Endodermal cell (in vitro differentiated cells): ENCODE measurements at regions not wholly inside any gene's neighbourhood (a gene's known extent, or its start where the extent isn't known, plus 50 kb on each side); places are given as distances from the start of the nearest gene placed in this dataset.
"Not testable (repeated sequence)": the region's sequence is repeated elsewhere in the genome, so short reads cannot be mapped to it uniquely, and the experiment has no call there.

ENCODE experiments used
- DNase-seq: peaks from one replicate; pipeline ENCODE4 v3.0.0-alpha.2; 2017
- H3K27ac ChIP-seq: 2 replicates; pipeline ENCODE4 v1.5.1; 2013; ENCODE audit warnings: mild to moderate bottlenecking, low read depth, low read length, moderate library complexity
- H3K27me3 ChIP-seq: 2 replicates; pipeline ENCODE4 v1.6.1; 2013; ENCODE audit warnings: mild to moderate bottlenecking, low read length, moderate library complexity; ENCODE audit not compliant: insufficient read depth, control insufficient read depth, poor library complexity, severe bottlenecking
- H3K36me3 ChIP-seq: 2 replicates; pipeline ENCODE4 v1.7.0; 2013; ENCODE audit warnings: mild to moderate bottlenecking, low read length, moderate library complexity; ENCODE audit not compliant: control insufficient read depth, insufficient read depth
- H3K4me1 ChIP-seq: one replicate; pipeline ENCODE4 v1.7.0; 2013; ENCODE audit warnings: low read length; ENCODE audit not compliant: control insufficient read depth, insufficient read depth
- H3K4me3 ChIP-seq: 2 replicates; pipeline ENCODE4 v1.5.1; 2013; ENCODE audit warnings: mild to moderate bottlenecking, low read length, moderate library complexity
- H3K9ac ChIP-seq: 2 replicates; pipeline ENCODE4 v1.6.1; 2013; ENCODE audit warnings: mild to moderate bottlenecking, low read length, moderate library complexity; ENCODE audit not compliant: poor library complexity, severe bottlenecking; ENCODE audit errors: extremely low read depth
- H3K9me3 ChIP-seq: 2 replicates; pipeline ENCODE4 v1.6.1; 2013; ENCODE audit warnings: mild to moderate bottlenecking, low read length, moderate library complexity; ENCODE audit not compliant: control insufficient read depth
- H3K27ac Mint-ChIP-seq: 2 replicates; pipeline ENCODE4 v1.8.0; 2020; ENCODE audit warnings: mixed read lengths
- H3K27me3 Mint-ChIP-seq: 2 replicates; pipeline ENCODE4 v1.8.0; 2021; ENCODE audit warnings: mild to moderate bottlenecking, mixed read lengths; ENCODE audit not compliant: insufficient read depth
- H3K36me3 Mint-ChIP-seq: 2 replicates; pipeline ENCODE4 v1.8.0; 2020; ENCODE audit warnings: low read depth, mixed read lengths
- H3K4me1 Mint-ChIP-seq: 2 replicates; pipeline ENCODE4 v1.8.0; 2020; ENCODE audit warnings: mixed read lengths
- H3K4me3 Mint-ChIP-seq: 2 replicates; pipeline ENCODE4 v1.8.0; 2020; ENCODE audit warnings: mild to moderate bottlenecking, moderate library complexity, mixed read lengths
- H3K9me3 Mint-ChIP-seq: 2 replicates; pipeline ENCODE4 v1.8.0; 2020; ENCODE audit warnings: mild to moderate bottlenecking, mixed read lengths
- CTCF ChIP-seq: fragments of 200-600 bp; sonication (generic); conservative IDR thresholded peaks from 2 replicates; pipeline ENCODE4 v1.5.0; 2021; ENCODE audit warnings: antibody characterized with exemption, mild to moderate bottlenecking
- WGBS, 2 experiments: methylation state at CpG; one replicate each; pipeline versions ENCODE4 v1.1.5 to v1.1.7; 2013; ENCODE audit warnings: missing lambda C conversion rate in 2 of 2, mixed read lengths in 1 of 2; ENCODE audit not compliant: insufficient coverage in 1 of 2, insufficient read length in 1 of 2; 5-methylcytosine and 5-hydroxymethylcytosine counted together

DNA sequence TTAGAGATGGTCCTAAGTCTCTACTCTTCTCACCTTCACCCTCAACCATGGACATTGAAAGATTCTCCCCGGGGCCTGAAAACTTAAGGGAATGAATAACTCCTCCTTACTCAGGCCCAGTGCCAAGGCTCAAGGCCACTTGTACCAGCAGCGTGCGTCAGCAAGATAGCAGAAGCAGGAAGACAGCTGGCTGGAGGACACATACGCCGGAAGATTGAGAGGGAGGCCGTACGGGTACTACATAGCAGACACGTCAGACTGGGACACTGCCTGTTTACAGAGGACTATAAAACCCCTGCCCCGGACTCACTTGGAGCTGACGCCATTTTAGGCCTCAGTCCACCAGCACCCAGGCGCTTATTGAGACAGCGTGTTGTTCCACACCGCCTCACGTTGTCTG, 75.8 kb upstream of the MED13 start:
- Histone ChIP-seq H3K9me3 (peaks cover 4% of the 10 kb centered on the region), H3K27ac (no peak overlapping the region), H3K4me1 (no peaks in the 10 kb centered on the region), H3K4me3 (no peak overlapping the region), H3K9ac (no peak overlapping the region), H3K36me3 (no peaks in the 10 kb centered on the region), H3K27me3 (no peaks in the 10 kb centered on the region)
- Mint-ChIP-seq H3K27ac (no peak overlapping the region), H3K4me3 (no peak overlapping the region), H3K4me1 (peaks cover 9% of the 10 kb centered on the region), H3K36me3 (no peaks in the 10 kb centered on the region), H3K9me3 (peaks cover 7% of the 10 kb centered on the region), H3K27me3 (peaks cover 8% of the 10 kb centered on the region)
- TF ChIP-seq CTCF = no peak
- DNase-seq = no peak
- WGBS, 2 experiments = 91 to 95% methylated on average over 13 to 14 of the region's 14 CpGs

DNA sequence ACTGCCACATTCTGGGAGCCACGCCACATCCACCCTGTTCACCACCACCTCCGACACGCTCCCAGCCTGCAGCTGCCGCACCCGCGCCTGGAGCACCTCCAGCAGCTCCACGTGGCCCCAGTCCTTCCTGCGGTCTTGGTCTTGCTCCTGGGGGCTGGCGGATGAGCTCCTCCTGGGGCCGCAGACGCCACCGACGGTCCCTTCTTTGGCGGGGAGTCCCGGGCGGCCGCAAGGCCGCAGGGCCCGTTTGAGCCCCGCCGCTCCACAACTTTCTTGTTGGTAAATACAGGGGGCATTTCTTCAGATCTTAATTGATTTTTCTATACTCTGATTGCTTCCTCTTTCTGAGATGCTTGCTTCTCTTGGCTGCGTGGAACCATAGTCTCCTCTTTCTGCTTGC, 75.3 kb upstream of the MED13 start:
- TF ChIP-seq CTCF = no peak
- WGBS, 2 experiments = 93 to 98% methylated on average over 11 to 22 of the region's 22 CpGs
- Histone ChIP-seq H3K9ac (no peak overlapping the region), H3K27ac (no peak overlapping the region), H3K27me3 (no peaks in the 10 kb centered on the region), H3K4me3 (no peak overlapping the region), H3K9me3 (peaks cover 4% of the 10 kb centered on the region), H3K4me1 (no peaks in the 10 kb centered on the region), H3K36me3 (no peaks in the 10 kb centered on the region)
- Mint-ChIP-seq H3K27me3 (peaks cover 8% of the 10 kb centered on the region), H3K36me3 (no peaks in the 10 kb centered on the region), H3K9me3 (peaks cover 7% of the 10 kb centered on the region), H3K4me1 (peaks cover 5% of the 10 kb centered on the region), H3K27ac (no peak overlapping the region), H3K4me3 (no peak overlapping the region)
- DNase-seq = no peak

DNA sequence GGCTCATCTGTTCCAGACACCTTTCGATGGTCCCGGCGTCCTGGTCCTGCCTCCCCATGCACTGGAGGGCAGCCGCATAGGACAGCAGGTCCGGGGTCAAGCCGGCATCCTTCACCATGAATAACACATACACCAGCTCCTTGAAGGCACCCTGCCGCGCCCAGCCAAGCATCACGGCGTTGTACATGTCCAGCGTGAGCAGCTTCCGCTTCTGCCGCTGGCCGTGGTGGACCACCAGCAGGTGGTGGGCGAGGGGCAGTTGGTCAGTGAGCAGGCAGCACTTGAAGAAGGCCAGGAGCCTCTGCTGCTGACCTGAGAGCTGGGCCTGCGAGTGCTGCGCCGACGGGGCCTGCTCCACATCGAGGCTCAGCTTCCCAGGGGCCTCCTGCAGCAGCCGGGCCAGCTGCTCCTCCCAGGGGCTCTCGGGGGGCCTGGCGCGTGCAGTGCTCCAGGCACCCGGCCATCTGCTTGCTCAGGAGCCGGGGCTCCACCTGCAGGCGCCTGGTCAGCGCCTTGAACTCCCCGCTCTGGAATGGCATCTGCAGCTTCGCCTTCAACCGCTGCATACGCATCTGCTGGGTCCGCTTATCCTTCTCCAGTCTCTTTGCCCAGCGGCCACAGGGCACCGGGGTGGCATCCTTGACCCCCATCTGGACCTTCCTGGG, 74.7 kb upstream of the MED13 start:
- not testable (repeated sequence) for H3K36me3 ChIP-seq, H3K9me3 Mint-ChIP-seq, H3K36me3 Mint-ChIP-seq, H3K27ac Mint-ChIP-seq, H3K27me3 ChIP-seq, H3K4me3 ChIP-seq, DNase-seq, H3K27me3 Mint-ChIP-seq, H3K4me1 ChIP-seq, H3K27ac ChIP-seq, H3K9ac ChIP-seq, H3K4me1 Mint-ChIP-seq, H3K4me3 Mint-ChIP-seq, H3K9me3 ChIP-seq
- WGBS, 2 experiments = 92 to 97% methylated on average over 21 to 35 of the region's 35 CpGs

DNA sequence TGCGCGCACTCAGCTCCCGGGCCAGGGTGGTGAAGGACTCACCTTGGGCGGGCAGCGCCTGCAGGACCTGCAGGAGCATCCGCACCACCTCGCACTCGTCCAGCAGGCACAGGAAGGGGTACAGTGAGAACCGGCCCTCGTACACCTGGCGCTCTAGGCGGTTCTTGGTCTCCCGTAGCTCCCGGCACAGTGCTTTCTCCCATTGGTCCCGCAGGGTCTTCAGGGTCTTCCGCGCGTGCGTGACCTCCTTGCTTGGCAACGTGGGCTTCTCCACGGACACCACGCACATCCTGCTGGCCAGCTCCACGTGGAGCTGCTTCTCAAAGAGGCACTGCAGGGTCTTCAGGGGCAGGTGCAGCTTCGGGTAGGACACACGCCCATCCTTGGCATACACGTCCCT, 74.1 kb upstream of the MED13 start:
- Histone ChIP-seq H3K27ac (no peak overlapping the region), H3K36me3 (no peaks in the 10 kb centered on the region), H3K4me1 (no peaks in the 10 kb centered on the region), H3K9me3 (peaks cover 4% of the 10 kb centered on the region), H3K27me3 (no peaks in the 10 kb centered on the region), H3K9ac (no peak overlapping the region), H3K4me3 (no peak overlapping the region)
- Mint-ChIP-seq H3K4me1 (peaks cover 4% of the 10 kb centered on the region), H3K36me3 (no peaks in the 10 kb centered on the region), H3K4me3 (no peak overlapping the region), H3K27me3 (peaks cover 8% of the 10 kb centered on the region), H3K27ac (no peak overlapping the region), H3K9me3 (peaks cover 5% of the 10 kb centered on the region)
- WGBS, 2 experiments = 94 to 96% methylated on average over 19 to 26 of the region's 26 CpGs
- no peak for TF ChIP-seq CTCF
- no peak for DNase-seq

- H3K4me3 Mint-ChIP-seq, H3K27ac Mint-ChIP-seq, H3K27ac ChIP-seq, DNase-seq, H3K4me1 Mint-ChIP-seq, H3K4me1 ChIP-seq, H3K9me3 Mint-ChIP-seq, H3K9me3 ChIP-seq, H3K27me3 Mint-ChIP-seq, H3K9ac ChIP-seq, H3K4me3 ChIP-seq, H3K27me3 ChIP-seq, H3K36me3 ChIP-seq, H3K36me3 Mint-ChIP-seq: not testable (repeated sequence)
- WGBS, 2 experiments = 94 to 96% methylated on average over 14 to 31 of the region's 31 CpGs
Observed at GRCh38 chr17:62138676-62139121, 73.6 kb upstream of the MED13 start.
